PC-3 (cell line): ENCODE measurements at regions not wholly inside any gene's neighbourhood (a gene's known extent, or its start where the extent isn't known, plus 50 kb on each side); places are given as distances from the start of the nearest gene placed in this dataset.

Experiments
- ATAC-seq: fragments of 200-7000 bp; cut with Tn5 transposase; 2 replicates; pipeline ENCODE4 v1.9.1; 2020; ENCODE audit warnings: mild to moderate bottlenecking, moderate library complexity
- BruUV-seq: library from RNA; stranded (reverse); fragments of 400-500 nt; replicated peaks from 2 replicates; lab custom pipeline; 2021; lab: Mats Ljungman, UMichigan
- CTCF ChIA-PET: fragments of 300-600 bp; sonication (Branson Sonifier 250); formaldehyde crosslinking; loops from one replicate; lab custom pipeline; 2022; ENCODE audit warnings: antibody characterized with exemption; lab: Charles Lee
- POLR2A ChIA-PET: fragments of 300-600 bp; sonication (Branson Sonifier 250); formaldehyde crosslinking; loops from one replicate; lab custom pipeline; 2022; ENCODE audit warnings: antibody characterized with exemption; ENCODE audit not compliant: unreplicated experiment; lab: Charles Lee
- DNase-seq: peaks from one replicate; pipeline ENCODE4 v3.0.0-alpha.2; 2015
- H2AFZ ChIP-seq: fragments of 300-600 bp; sonication (generic); 2 replicates; pipeline ENCODE4 v1.6.0; 2016; ENCODE audit warnings: antibody characterized with exemption, low read length
- H3F3A ChIP-seq: fragments of 300-600 bp; sonication (generic); one replicate; pipeline ENCODE4 v1.6.0; 2017; ENCODE audit warnings: antibody characterized with exemption, low read length, control low read depth, mild to moderate bottlenecking; ENCODE audit not compliant: unreplicated experiment
- H3K27ac ChIP-seq: fragments of 300-600 bp; sonication (generic); 2 replicates; pipeline ENCODE4 v1.5.1; 2016; ENCODE audit warnings: mild to moderate bottlenecking, low read length
- H3K27me3 ChIP-seq: fragments of 300-600 bp; sonication (generic); 2 replicates; pipeline ENCODE4 v1.6.1; 2016; ENCODE audit warnings: low read length, mixed read lengths
- H3K36me3 ChIP-seq: fragments of 300-600 bp; sonication (generic); 2 replicates; pipeline ENCODE4 v1.6.1; 2016; ENCODE audit warnings: low read depth, mixed run types, low read length, mixed read lengths
- H3K4me1 ChIP-seq: fragments of 300-600 bp; sonication (generic); 2 replicates; pipeline ENCODE4 v1.5.1; 2016; ENCODE audit warnings: low read length; ENCODE audit not compliant: insufficient read depth
- H3K4me2 ChIP-seq: fragments of 300-600 bp; sonication (generic); 2 replicates; pipeline ENCODE4 v1.6.0; 2016; ENCODE audit warnings: low read length
- H3K4me3 ChIP-seq: fragments of 300-600 bp; sonication (generic); 2 replicates; pipeline ENCODE4 v1.5.1; 2016; ENCODE audit warnings: mild to moderate bottlenecking, low read length, mixed read lengths
- H3K79me2 ChIP-seq: fragments of 300-600 bp; sonication (generic); 2 replicates; pipeline ENCODE4 v1.6.1; 2017; ENCODE audit warnings: low read length, mixed read lengths
- H3K9ac ChIP-seq: fragments of 300-600 bp; sonication (generic); 2 replicates; pipeline ENCODE4 v1.6.0; 2016; ENCODE audit warnings: mild to moderate bottlenecking, low read length
- H3K9me2 ChIP-seq: fragments of 300-600 bp; sonication (generic); replicated peaks from 2 replicates; pipeline ENCODE4 v1.6.1; 2016; ENCODE audit warnings: mixed run types, low read length, mixed read lengths
- H3K9me3 ChIP-seq: fragments of 300-600 bp; sonication (generic); 2 replicates; pipeline ENCODE4 v1.6.1; 2016; ENCODE audit warnings: low read length, mixed read lengths
- H4K20me1 ChIP-seq: fragments of 300-600 bp; sonication (generic); 2 replicates; pipeline ENCODE4 v1.6.1; 2016; ENCODE audit warnings: low read length, mixed read lengths
- CTCF ChIP-seq: fragments of 300-600 bp; sonication (generic); conservative IDR thresholded peaks from 2 replicates; pipeline ENCODE4 v1.5.1; 2017; ENCODE audit warnings: antibody characterized with exemption, low read depth, mild to moderate bottlenecking, low read length
- EZH2 ChIP-seq: fragments of 300-600 bp; sonication (generic); IDR thresholded peaks from one replicate; pipeline ENCODE4 v1.6.1; 2017; ENCODE audit warnings: antibody characterized with exemption, mild to moderate bottlenecking, low read length; ENCODE audit not compliant: unreplicated experiment
- EZH2phosphoT487 ChIP-seq: fragments of 300-600 bp; sonication (generic); IDR thresholded peaks from 2 replicates; pipeline ENCODE4 v1.6.1; 2018; ENCODE audit warnings: mild to moderate bottlenecking, antibody characterized with exemption, low read length, borderline replicate concordance
- intact Hi-C: fragments of 100-400 bp; cut with micrococcal nuclease; formaldehyde crosslinking; loops from 2 replicates; pipeline ENCODE4 v1.9.0; 2023

DNA sequence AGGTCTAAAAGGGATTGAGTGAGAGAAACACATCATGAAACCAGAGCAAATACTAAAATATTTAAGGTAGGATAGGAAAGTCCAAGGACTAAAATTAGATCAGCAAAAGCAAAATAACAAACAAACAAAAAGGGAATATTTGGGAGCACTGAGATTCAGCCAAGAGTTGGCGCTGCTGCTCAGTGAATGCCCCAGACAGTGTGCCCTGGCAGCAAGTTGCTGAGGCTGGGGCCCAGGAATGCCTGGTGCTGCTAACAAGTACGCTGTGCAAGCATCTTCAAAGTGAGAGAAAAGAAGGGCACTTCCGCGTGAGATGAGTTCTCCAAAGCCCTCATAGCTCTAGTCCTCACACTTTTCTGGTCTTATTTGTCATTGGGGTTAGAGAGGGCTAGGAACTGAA, 603.3 kb downstream of the EFNA5 start:
- Histone ChIP-seq H3K9ac (no peak overlapping the region), H3K4me3 (no peak overlapping the region), H3K36me3 (no peaks in the 10 kb centered on the region), H3K4me1 (peaks cover 9% of the 10 kb centered on the region), H3K9me3 (no peaks in the 10 kb centered on the region), H3K79me2 (no peaks in the 10 kb centered on the region), H3K4me2 (no peak overlapping the region), H3K9me2 (no peaks in the 10 kb centered on the region), H2AFZ (no peak overlapping the region), H3K27me3 (no peaks in the 10 kb centered on the region), H4K20me1 (no peaks in the 10 kb centered on the region), H3F3A (no peaks in the 10 kb centered on the region), H3K27ac (no peak overlapping the region)
- POLR2A ChIA-PET: no interaction called here
- intact Hi-C loops: no loop called here
- no TSS peak for BruUV-seq
- no peak for DNase-seq
- ATAC-seq: no peak
- TF ChIP-seq EZH2phosphoT487: no peak
- no peak for TF ChIP-seq CTCF
- no peak for TF ChIP-seq EZH2
- CTCF ChIA-PET: no interaction called here

DNA sequence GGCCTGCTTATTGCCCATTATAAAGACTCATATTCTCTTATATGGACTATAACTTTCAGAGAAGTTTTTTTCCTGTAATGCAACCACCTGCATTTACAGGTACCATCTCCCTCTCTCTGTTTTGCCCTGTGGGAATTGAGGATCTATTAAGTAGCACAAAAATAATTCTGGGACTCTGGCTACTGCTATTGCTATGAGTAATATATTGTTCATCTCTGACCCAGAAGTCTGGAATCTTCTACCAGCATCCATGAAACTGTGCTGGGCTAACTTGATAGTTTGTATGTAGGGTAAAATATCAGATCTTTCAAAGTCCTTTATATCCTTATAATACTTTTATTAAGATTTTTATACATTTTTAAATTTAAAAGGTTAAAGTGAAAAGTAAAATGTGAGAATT, 607.2 kb downstream of the EFNA5 start:
- no peak overlapping the region for H3K9ac ChIP-seq
- peak; percentile 52 for DNase-seq
- peaks cover 9% of the 10 kb centered on the region for H3K4me1 ChIP-seq
- intact Hi-C loops: no loop called here
- H3K4me3 ChIP-seq: no peak overlapping the region
- ChIA-PET CTCF (no interaction called here), POLR2A (no interaction called here)
- H3F3A ChIP-seq: no peaks in the 10 kb centered on the region
- BruUV-seq: no TSS peak
- H3K4me2 ChIP-seq: no peak overlapping the region
- no peaks in the 10 kb centered on the region for H3K79me2 ChIP-seq
- no peaks in the 10 kb centered on the region for H3K9me2 ChIP-seq
- H2AFZ ChIP-seq: no peak overlapping the region
- H3K36me3 ChIP-seq: no peaks in the 10 kb centered on the region
- no peaks in the 10 kb centered on the region for H3K9me3 ChIP-seq
- H3K27ac ChIP-seq: no peak overlapping the region
- TF ChIP-seq CTCF: no peak
- TF ChIP-seq EZH2phosphoT487: no peak
- TF ChIP-seq EZH2: no peak
- H3K27me3 ChIP-seq: no peaks in the 10 kb centered on the region
- ATAC-seq: peak; percentile 59
- H4K20me1 ChIP-seq: no peaks in the 10 kb centered on the region

DNA sequence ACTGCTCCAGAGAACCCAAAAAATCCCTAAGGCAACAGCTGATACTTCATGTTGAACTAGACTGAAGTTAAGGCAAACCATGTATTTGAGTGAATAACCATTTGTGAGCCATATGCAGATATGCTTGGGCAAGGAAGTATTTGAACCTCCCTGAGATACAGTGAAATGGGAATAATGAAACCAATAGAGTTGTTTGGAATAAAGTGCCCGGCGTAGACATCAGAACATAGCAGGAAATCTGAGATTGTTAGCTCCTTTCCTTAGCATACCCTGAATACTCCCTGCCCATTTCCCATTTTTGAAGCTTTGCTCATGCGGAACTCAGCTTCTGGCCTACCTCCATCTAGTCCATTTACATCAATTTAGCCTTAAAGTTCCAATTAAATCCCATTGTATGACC, 611.9 kb downstream of the EFNA5 start:
- BruUV-seq: no TSS peak
- Histone ChIP-seq H3K36me3 (no peaks in the 10 kb centered on the region), H3K9ac (no peak overlapping the region), H3K27ac (no peak overlapping the region), H3K4me2 (no peak overlapping the region), H3K9me3 (no peaks in the 10 kb centered on the region), H3K4me3 (no peak overlapping the region), H3K9me2 (no peaks in the 10 kb centered on the region), H3K79me2 (no peaks in the 10 kb centered on the region), H4K20me1 (no peaks in the 10 kb centered on the region), H3K27me3 (no peaks in the 10 kb centered on the region), H3F3A (no peaks in the 10 kb centered on the region), H2AFZ (no peak overlapping the region), H3K4me1 (peaks cover 9% of the 10 kb centered on the region)
- POLR2A ChIA-PET: no interaction called here
- CTCF ChIA-PET: no interaction called here
- intact Hi-C loops: no loop called here
- TF ChIP-seq EZH2 (no peak), CTCF (no peak), EZH2phosphoT487 (no peak)
- ATAC-seq (no peak), DNase-seq (no peak)
